ENCODE measurements at regions not wholly inside any gene's neighbourhood (a gene's known extent, or its start where the extent isn't known, plus 50 kb on each side); places are given as distances from the start of the nearest gene placed in this dataset.

DNA sequence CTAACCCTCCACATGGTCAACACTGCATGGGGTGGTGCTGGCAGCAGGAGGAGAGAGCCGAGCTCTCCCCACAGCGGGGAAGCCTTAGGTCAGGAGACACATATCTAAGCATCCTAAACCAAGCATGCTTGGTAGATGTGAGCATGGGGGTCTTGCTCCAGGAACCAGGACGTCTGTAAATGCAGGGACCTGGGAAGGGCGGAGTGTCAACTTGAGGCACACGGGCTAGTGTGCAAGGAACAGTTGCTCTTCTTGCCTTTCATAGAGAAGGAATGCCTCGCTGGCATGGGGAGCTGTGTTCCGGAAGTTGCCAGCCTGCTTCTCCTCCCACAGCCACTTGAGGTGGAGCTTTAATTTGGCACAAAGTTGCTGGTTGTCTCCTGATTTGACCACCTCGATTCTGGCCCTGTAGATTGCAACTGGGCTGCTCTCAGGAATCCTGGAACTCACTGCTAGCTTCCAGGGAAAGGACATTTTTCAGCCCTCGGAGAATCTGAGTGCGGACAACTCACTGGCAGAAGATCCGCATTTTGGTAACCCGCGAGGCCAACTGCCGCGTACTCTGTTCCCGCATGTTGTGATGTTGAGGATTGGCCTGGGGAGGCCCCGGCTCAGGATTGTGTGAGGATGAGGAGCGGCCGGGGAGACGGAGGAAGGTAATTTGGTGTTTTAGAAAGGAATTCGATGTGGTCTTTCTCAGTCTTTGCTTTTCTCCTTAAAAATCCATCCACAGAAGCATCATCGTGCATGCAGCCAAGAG lies 370.3 kb upstream of the IRX1 start:
- ChIA-PET RAD21 (ENCODE audit: low non-redundant PET in 1 of 2, low total read pairs in 2 of 2, uncharacterized antibody in 2 of 2, unreplicated experiment in 2 of 2) (interaction anchor here in 1 of 2 experiments (0.6 kb wide), 1 partner anchor 170 kb away, joined by 4 read pairs; no protein-coding TSS in a partner anchor), POLR2A (no interaction called here), CTCF (no interaction called here)
- no peaks in the 10 kb centered on the region for H3K79me2 ChIP-seq (ENCODE audit: insufficient read depth, low read length)
- ATAC-seq (no peak), DNase-seq (ENCODE audit: low read depth, low spot score) (no peak)
- TF ChIP-seq, protein P1, sequence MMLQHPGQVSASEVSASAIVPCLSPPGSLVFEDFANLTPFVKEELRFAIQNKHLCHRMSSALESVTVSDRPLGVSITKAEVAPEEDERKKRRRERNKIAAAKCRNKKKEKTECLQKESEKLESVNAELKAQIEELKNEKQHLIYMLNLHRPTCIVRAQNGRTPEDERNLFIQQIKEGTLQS (IDR thresholded peaks at IDR 0.05) = no peak
- no peak for TF ChIP-seq JUND (IDR thresholded peaks at IDR 0.05)
- TF ChIP-seq CBX3 (IDR thresholded peaks at IDR 0.05; ENCODE audit: low read depth) = no peak
- no peak for TF ChIP-seq ZFX (IDR thresholded peaks at IDR 0.05)
- TF ChIP-seq ZNF274 (IDR thresholded peaks at IDR 0.05; ENCODE audit: low read depth, low read length) = no peak
- no peak for TF ChIP-seq TCF7L2 (IDR thresholded peaks at IDR 0.05; ENCODE audit: borderline replicate concordance, extremely low read depth, insufficient read depth, insufficient read length)
- no peak for TF ChIP-seq POLR2AphosphoS5 (IDR thresholded peaks at IDR 0.05; ENCODE audit: low read depth, low read length)
- TF ChIP-seq EZH2 (IDR thresholded peaks at IDR 0.05) = no peak
- TF ChIP-seq YY1 (IDR thresholded peaks at IDR 0.05; ENCODE audit: extremely low read depth, insufficient replicate concordance, low read depth, low read length) = no peak
- TF ChIP-seq, protein P2, sequence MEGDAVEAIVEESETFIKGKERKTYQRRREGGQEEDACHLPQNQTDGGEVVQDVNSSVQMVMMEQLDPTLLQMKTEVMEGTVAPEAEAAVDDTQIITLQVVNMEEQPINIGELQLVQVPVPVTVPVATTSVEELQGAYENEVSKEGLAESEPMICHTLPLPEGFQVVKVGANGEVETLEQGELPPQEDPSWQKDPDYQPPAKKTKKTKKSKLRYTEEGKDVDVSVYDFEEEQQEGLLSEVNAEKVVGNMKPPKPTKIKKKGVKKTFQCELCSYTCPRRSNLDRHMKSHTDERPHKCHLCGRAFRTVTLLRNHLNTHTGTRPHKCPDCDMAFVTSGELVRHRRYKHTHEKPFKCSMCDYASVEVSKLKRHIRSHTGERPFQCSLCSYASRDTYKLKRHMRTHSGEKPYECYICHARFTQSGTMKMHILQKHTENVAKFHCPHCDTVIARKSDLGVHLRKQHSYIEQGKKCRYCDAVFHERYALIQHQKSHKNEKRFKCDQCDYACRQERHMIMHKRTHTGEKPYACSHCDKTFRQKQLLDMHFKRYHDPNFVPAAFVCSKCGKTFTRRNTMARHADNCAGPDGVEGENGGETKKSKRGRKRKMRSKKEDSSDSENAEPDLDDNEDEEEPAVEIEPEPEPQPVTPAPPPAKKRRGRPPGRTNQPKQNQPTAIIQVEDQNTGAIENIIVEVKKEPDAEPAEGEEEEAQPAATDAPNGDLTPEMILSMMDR (IDR thresholded peaks at IDR 0.05 in 2 of 3, conservative IDR thresholded peaks at IDR 0.05 in 1 of 3; ENCODE audit: borderline replicate concordance in 1 of 3, insufficient read depth in 1 of 3, low read depth in 2 of 3, low read length in 2 of 3) = no peak
- no peak for TF ChIP-seq EZH2phosphoT487 (IDR thresholded peaks at IDR 0.05; ENCODE audit: borderline replicate concordance)
- no peak for TF ChIP-seq SRF (IDR thresholded peaks at IDR 0.05; ENCODE audit: low read depth)
- TF ChIP-seq CEBPB (IDR thresholded peaks at IDR 0.05; ENCODE audit: low read depth) = no peak
- TF ChIP-seq FOSL1 (IDR thresholded peaks at IDR 0.05; ENCODE audit: low read depth) = no peak
- no peaks in the 10 kb centered on the region for H3K36me3 ChIP-seq (ENCODE audit: control insufficient read depth in 1 of 2, insufficient read depth in 2 of 2, low read length in 2 of 2)
- H4K20me1 ChIP-seq (ENCODE audit: insufficient read depth) = no peaks in the 10 kb centered on the region
- H3K9ac ChIP-seq (ENCODE audit: low read length) = no peak overlapping the region
- no peak overlapping the region for H3K4me3 ChIP-seq (replicated peaks in 1 of 2; ENCODE audit: low read depth in 1 of 2, low read length in 2 of 2)
- intact Hi-C loops (cut with micrococcal nuclease) = no loop called here
- no peaks in the 10 kb centered on the region for H3K27me3 ChIP-seq (ENCODE audit: insufficient read depth, low read length)
- H3K4me1 ChIP-seq (ENCODE audit: control insufficient read depth in 1 of 2, insufficient read depth in 2 of 2, low read length in 2 of 2) = no peaks in the 10 kb centered on the region
- H3K4me2 ChIP-seq (ENCODE audit: low read length) = no peak overlapping the region
- peaks cover 2 to 4% of the 10 kb centered on the region in 2 experiments; a peak in 2 of 4 replicates for H3K9me3 ChIP-seq (ENCODE audit: control insufficient read depth in 1 of 2, insufficient read depth in 1 of 2, low read depth in 1 of 2, low read length in 2 of 2)
- H3K9me2 ChIP-seq (ENCODE audit: insufficient read depth) = no peaks in the 10 kb centered on the region
- no TSS peak for BruUV-seq (replicated peaks)
- no peak overlapping the region for H3K27ac ChIP-seq (ENCODE audit: low read depth, low read length)
- no peak overlapping the region for H2AFZ ChIP-seq (ENCODE audit: low read depth, low read length, poor library complexity, severe bottlenecking)
